Upper lobe of left lung (tissue), 4 donors: ENCODE measurements at regions not wholly inside any gene's neighbourhood (a gene's known extent, or its start where the extent isn't known, plus 50 kb on each side); places are given as distances from the start of the nearest gene placed in this dataset.

Source experiments
- POLR2A ChIP-seq, 4 donors: fragments of 450-650 bp; IDR thresholded peaks; one replicate each; pipeline ENCODE4 v1.5.1; 2016 to 2017; ENCODE audit warnings: antibody characterized with exemption in 4 of 4, mild to moderate bottlenecking in 2 of 4
- POLR2AphosphoS5 ChIP-seq, 2 donors: sonication (generic); formaldehyde crosslinking; IDR thresholded peaks; one replicate each; pipeline ENCODE4 v1.5.1; 2017; ENCODE audit warnings: antibody characterized with exemption in 2 of 2
- TF ChIP-seq, protein P1 (sequence below), 6 experiments: fragments of 450-650 bp in 4 of 6; fragments of 200-600 bp in 2 of 6; sonication (generic) in 2 of 6; IDR thresholded peaks; one replicate each; pipeline ENCODE4 v1.5.1; 2016 to 2019; ENCODE audit warnings: antibody characterized with exemption in 6 of 6

DNA sequence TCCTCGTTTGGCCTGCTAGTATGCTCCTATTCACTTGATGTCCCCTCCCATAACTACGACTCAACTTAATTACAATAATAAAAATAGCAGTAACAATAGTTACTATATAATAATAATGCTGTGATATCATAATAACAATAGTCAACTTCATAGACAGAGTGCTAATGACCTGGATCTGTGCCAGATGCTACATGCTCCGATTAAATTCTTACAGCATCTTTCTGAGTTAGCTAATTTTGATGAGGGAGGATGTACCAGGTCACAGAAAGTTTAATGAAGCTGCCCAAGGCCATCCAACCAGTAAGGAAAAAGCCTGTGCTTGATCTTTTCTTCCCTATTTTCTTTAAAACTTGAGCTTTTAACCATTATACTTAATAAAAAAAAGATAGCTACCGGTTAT, 413.4 kb upstream of the LRRC4C start:
- TF ChIP-seq, protein P1, sequence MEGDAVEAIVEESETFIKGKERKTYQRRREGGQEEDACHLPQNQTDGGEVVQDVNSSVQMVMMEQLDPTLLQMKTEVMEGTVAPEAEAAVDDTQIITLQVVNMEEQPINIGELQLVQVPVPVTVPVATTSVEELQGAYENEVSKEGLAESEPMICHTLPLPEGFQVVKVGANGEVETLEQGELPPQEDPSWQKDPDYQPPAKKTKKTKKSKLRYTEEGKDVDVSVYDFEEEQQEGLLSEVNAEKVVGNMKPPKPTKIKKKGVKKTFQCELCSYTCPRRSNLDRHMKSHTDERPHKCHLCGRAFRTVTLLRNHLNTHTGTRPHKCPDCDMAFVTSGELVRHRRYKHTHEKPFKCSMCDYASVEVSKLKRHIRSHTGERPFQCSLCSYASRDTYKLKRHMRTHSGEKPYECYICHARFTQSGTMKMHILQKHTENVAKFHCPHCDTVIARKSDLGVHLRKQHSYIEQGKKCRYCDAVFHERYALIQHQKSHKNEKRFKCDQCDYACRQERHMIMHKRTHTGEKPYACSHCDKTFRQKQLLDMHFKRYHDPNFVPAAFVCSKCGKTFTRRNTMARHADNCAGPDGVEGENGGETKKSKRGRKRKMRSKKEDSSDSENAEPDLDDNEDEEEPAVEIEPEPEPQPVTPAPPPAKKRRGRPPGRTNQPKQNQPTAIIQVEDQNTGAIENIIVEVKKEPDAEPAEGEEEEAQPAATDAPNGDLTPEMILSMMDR (IDR thresholded peaks at IDR 0.05), result no peak
- TF ChIP-seq POLR2A (IDR thresholded peaks at IDR 0.05) (no peak), POLR2AphosphoS5 (IDR thresholded peaks at IDR 0.05) (no peak)
